DMS79 treated with DMSO at 0.1 percent for 48 hours (cell line): ENCODE measurements at regions not wholly inside any gene's neighbourhood (a gene's known extent, or its start where the extent isn't known, plus 50 kb on each side); places are given as distances from the start of the nearest gene placed in this dataset.

Experiments used
- DNase-seq: peaks from one replicate; lab custom pipeline; 2025; lab: John Stamatoyannopoulos, UW

- DNase-seq = no peak
These were observed 321.9 kb upstream of the RASGRP1 start for GRCh38 chr15:38886315-38887163.

GRCh38 chr15:38888701-38889221 is 324.1 kb upstream of the RASGRP1 start:
- no peak for DNase-seq

GRCh38 chr15:38890194-38890593 is 325.6 kb upstream of the RASGRP1 start:
- no peak for DNase-seq

- no peak for DNase-seq
These were observed 329.3 kb upstream of the RASGRP1 start for GRCh38 chr15:38893925-38894242.

GRCh38 chr15:38894243-38894948 is 329.8 kb upstream of the RASGRP1 start:
- no peak for DNase-seq

DNA sequence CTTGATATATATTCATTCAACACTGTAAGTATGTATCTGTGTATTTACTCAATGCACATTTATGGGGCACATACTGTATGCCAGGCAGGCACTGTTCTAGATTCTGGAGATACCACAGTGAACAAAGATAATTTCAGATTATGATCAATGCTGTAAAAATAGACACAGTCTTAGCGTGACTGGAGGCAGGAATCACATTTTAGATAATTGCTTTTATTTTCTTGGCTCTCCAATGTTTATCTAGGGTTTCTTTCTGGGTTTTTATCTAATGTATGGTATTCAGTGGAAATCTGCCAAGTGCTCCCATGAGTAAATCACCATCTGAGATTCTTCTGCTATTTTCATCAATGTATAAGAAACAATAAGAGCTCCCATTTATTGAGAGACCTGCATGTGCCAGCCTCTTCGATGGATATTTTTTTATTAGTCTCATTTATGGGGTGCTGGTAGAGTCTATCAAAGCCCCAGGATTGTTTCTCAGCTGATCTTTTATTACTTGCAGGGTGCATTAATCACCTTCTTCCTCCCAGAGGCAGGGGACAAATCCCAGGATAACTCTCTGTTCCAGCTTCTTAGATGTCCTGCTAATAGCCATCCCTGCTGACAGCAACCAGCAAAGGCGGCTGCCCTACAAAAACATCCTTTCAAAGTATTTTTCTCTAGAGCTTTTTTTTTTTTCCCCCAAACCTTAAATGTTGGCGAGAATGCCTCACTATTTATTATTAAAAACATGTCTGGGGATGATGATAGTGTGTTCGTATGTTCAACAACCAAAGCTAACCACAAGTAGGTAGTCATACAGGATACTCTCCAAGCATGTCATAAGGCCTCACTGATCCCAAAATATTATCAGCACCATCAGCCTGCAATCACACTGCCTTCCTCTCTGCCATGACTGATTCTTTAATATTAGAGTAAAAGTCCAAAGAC is 331.0 kb upstream of the RASGRP1 start:
- no peak for DNase-seq

GRCh38 chr15:38896647-38897046 is 332.0 kb upstream of the RASGRP1 start:
- no peak for DNase-seq

DNA sequence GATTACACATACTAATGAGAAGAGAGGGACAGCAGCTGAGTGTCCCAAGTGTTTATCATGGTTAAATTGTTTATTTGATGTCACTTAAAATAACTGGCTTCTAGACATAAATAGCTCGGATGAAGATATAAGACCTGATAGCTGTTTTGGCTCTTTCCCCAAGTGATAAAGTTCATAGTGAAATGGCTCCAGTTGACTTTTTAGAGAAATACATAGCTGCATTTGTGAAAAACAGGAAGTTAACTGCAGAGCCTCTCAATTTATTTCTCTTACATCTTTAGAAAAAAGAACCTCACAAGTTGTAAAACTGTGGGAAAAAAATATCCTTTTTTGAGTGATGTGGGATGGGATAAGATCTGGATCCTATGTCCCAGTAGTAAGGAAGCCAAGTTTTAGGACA is 332.9 kb upstream of the RASGRP1 start:
- no peak for DNase-seq

DNA sequence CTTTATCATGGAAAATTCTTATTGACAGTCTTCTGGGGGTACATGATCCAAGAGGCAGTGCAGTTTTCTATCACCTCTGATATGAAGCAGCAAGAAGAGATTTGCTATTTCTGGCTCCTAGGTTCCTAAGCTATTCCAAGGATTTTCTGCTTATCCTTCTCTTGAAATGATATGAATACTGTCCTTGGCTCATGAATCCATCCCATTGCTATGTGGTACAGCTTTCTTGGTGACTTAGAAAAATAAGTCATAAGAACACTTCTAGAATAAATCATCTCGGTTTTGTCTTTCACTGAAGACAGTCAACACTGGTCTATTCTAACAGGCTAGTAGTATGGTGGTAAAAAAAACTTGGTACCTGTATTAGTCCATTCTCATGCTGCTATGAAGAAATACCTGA is 333.6 kb upstream of the RASGRP1 start:
- DNase-seq = no peak

- DNase-seq = no peak
These were observed 334.7 kb upstream of the RASGRP1 start for GRCh38 chr15:38899300-38899699.

DNA sequence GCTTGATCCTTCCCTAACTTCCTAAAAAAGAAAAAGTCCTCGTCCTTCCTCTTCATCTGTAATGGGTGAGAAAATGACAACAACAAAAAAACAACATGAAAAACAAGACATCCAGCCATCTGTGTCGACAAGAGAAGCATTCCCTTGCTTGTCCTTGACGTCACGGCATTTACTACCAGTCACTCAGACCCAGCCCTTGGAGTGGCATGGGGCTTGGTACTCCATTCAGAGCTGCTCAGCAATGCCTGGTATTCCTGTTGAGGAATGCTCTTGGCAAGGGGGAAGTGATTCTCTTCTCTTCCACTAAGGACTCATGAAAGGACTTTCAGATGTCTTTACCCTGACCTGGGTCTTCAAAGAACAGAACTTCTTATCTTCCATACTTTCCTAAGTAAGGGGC is 339.7 kb upstream of the RASGRP1 start:
- DNase-seq = no peak

DNA sequence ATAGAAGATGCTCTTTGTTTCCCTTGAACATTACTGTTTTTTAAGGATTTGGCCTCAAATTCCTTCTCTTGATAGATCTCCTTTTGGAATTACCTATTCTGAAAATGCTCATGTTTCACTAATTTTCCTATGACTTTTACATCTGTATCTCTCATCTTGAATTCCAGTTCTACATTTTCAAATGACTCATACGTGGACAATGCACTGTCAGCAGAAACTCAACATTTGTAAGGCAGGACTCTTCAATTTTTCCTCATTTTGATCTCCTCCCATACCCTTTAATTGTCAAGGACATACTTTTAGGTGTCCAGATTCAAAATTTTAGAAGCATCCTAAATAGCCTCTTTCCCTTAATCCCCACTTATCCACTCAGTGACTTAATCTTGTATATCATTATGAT is 341.0 kb upstream of the RASGRP1 start:
- DNase-seq = no peak

DNA sequence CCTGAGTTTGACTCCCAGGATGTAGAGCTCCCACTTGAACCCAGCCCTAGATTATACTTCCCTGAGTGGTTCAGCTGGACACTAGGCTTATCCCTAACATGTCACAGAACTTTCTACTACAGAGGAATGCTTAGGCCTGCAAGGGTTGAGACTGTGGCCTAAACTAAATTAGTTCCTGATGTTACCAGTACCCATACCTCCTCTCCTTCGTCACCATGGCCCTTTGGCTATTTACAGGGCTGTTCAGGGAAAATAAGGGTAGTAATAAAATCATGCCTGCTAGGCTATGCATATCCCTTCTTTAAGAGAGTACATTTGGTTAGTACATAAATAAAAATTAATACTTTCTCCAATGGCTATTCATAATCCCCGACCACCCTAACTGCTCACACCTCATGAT is 356.4 kb upstream of the RASGRP1 start:
- DNase-seq = no peak

- no peak for DNase-seq
These were observed 356.9 kb upstream of the RASGRP1 start for GRCh38 chr15:38921471-38921870.

DNA sequence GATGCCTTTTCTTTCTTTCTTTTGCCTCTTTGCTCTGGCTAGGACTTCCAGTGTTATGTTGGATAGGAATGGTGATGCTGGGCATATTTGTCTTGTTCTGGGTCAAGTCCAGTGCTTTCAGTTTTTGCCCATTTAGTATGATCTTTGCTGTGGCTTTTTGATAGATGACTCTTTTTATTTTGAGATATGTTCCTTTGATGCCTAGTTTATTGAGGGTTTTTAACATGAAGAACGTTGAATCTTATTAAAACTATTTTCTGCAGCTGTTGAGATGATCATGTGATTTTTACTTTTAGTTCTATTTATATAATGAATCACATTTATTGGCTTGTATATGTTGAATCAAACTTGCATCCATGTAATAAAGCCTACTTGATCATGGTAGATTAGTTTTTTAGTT is 363.8 kb upstream of the RASGRP1 start:
- no peak for DNase-seq

DNA sequence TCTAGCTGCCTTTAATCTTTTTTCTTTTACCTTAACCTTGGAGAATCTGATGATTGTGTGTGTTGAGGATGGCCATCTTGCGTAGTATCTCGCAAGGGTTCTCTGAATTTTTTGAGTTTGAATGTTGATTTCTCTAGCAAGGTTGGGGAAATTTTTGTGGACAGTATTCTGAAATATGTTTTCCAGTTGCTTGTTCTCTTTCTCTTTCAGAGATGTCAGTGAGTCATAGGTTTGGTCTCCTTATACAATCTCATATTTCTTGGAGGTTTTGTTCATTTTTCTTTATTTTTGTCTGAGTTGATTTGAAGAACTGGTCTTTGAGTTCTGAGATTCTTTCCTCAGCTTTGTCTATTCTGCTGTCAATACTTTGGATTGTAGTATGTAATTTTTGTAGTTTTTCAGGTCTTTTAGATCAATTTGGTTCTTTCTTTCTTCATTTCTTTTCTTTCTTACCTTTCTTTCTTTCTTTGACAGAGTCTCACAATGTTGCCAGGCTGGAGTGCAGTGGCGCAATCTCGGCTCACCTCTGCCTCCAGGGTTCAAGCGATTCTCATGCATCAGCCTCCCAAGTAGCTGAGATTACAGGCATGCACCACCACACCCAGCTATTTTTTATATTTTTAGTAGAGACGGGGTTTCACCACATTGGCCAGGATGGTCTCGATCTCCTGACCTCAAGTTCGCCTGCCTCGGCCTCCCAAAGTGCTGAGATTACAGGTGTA is 366.4 kb upstream of the RASGRP1 start:
- DNase-seq = no peak

GRCh38 chr15:38941399-38941953 is 376.9 kb upstream of the RASGRP1 start:
- DNase-seq = no peak

DNA sequence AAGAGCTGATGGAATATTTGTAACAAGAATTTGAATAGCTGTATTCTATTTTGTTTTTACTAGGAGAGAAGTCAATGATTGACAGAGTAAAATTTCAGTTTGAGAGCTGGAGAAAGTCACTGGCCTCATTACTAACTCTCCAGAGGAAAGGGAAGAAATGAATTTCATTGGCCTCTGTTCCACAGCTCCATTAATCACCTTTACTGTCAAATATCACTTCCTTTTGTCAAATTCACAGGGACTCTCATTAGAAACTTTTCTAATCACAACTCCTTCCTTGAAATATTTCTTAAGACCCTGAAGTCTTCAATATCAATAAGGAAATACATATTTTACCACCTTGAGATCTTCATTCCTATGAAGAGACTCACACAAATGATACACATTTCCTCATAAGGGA is 379.9 kb upstream of the RASGRP1 start:
- DNase-seq = no peak

DNA sequence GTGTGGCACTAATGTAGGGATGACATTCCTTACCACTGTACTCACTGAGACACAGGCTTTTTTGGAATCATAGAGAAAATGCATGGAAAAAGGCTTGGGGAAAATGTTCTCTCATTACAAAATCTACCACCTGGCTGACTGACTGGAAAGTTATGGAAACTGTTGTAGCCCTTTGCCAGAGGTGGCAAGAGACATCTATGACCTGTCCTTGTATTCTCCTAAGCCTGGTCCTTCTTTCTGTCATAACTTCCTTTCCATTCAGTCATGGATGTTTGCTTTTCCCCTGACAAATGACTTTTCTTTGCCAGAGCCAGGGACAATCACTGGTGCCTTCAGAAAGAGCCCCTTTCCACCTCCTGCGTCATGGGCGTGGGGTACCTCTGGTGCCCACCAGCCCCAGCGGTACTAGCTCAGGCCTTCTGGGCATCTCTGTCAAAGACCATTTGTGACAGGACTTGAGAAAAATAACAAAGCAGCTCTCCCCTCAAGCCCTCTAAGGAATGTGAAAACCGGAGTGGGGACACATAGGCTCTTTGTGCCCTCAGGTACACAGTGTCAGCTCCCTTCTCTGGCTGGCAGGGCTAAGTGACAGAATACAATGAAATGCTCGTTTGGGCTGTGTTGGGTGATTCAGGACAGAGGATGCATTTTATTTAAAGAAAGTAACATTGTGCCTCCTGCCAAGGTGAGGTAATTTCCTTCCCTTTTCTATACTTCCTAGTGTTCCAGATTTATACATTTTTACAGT is 381.1 kb upstream of the RASGRP1 start:
- no peak for DNase-seq

- no peak for DNase-seq
These were observed 389.5 kb upstream of the RASGRP1 start for GRCh38 chr15:38954090-38954489.

GRCh38 chr15:38961456-38961855 is 396.8 kb upstream of the RASGRP1 start:
- DNase-seq = no peak
